Umbilical cord (tissue), 1 donor: ENCODE measurements at regions not wholly inside any gene's neighbourhood (a gene's known extent, or its start where the extent isn't known, plus 50 kb on each side); places are given as distances from the start of the nearest gene placed in this dataset.
A peak's percentile ranks its signal among the peaks of the same experiment; 100 is the strongest.
"Not testable (repeated sequence)": the region's sequence is repeated elsewhere in the genome, so short reads cannot be mapped to it uniquely, and the experiment has no call there.

Experiments used
- DNase-seq: peaks from one replicate; pipeline ENCODE4 v3.0.0-alpha.2; 2015; ENCODE audit warnings: low spot score

DNA sequence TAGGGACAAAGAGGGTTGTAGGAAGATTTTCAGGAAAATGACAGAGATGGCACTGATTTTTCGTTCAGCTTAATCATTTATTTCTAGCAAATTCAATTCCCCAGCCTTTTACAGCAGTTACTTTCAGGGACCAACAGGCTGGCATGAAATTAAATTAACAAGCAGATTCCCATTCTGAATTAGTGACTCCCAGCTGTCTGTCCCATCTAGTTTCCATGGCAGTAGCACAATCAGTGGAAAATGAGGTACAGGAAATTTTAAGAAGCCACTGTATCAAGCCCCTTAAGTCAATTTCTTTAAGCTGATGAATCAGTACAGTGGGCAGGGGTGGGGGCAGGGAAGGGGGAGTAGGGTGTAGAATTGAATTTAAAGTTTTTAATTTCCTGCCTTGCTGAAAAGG is 121.1 kb upstream of the TEX13C start:
- no peak for DNase-seq

GRCh38 chrX:125202591-125203248 is 117.0 kb upstream of the TEX13C start:
- DNase-seq, result peak; percentile 0

- DNase-seq, result peak; percentile 2
Observed at GRCh38 chrX:125203365-125203736, 116.3 kb upstream of the TEX13C start.

DNA sequence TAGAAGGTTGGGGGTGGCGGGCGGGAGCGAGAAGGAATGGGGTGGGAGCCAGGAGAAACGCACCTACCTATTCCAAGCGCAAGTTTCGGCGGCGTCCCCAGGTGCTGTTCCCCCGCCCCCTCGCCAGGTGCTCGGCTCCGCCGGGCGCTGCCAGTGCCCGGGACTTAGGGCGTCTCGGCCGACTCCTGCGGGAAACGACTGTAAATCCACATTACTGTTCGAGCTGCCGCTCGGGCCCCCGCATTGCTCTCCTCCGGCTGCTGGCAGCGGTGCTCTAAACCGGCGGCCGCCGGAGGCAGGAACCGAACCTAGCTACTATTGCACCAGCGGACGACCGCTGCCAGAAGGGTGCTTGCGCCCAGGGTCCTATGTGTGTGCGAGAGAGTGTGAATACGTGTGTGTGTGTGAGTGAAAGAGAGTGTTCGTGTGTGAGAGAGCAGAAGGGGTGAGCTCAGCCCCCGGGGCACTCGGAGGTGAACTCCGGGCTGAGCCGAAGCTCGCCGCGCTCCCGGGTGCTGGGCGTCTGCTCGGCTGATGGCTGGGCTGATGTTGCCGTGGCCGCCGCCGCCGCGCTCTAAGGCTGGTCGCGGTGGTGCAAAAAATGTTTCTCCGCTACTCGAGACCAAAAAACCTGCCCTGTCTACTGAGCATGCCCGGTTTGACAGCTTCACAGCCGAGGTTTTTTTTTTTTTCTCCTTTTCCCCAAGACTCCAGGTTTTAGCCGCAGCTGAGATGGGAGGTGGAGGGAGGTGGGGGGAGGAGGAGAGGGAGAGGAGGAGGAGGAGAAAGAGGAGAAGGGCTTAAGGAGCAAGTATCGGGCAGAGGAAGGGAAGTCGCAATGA is 115.7 kb upstream of the TEX13C start:
- DNase-seq, result peak; percentile 73

GRCh38 chrX:125204681-125205132 is 115.0 kb upstream of the TEX13C start:
- DNase-seq, result no peak

- peak; percentile 78 for DNase-seq
Observed at GRCh38 chrX:125205133-125205917, 114.3 kb upstream of the TEX13C start.

DNA sequence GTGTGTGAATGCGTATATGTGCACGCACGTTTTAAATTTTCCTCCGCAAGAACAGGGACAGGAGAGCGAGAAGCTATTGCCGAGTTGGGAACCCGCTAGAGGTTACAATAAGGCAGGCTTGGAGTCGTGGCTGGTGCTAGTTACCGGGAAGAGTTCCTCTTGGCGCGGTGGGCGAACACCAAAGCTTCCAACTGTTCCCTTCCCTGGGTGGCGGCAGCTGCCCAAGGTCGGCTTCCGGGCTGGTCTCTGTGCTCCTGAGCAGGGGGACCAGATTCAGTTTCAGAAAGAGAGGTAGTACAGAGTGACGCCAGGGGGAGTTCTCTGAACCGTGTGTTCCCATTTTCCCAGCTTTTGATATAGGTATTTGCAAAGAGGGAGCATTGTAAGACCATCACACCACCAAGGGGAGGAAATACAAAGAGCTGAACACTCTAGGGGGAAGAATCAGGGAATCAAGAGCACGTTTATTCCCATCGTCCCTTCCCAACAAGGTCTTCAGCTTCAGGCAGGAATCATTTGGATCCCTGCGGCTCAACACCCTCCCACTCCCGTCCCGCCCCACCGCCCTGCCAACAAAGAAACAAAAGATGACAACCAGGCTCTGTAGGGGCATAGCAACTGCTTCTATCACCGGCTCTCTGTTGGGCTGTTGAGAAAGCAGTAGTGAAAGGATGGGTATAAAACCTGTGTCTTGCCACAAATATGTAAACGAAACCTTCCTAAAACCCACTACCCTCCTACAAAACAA is 113.6 kb upstream of the TEX13C start:
- DNase-seq, result peak; percentile 49

GRCh38 chrX:125210146-125210545 is 109.5 kb upstream of the TEX13C start:
- no peak for DNase-seq

GRCh38 chrX:125219852-125220251 is 99.8 kb upstream of the TEX13C start:
- DNase-seq, result no peak

DNA sequence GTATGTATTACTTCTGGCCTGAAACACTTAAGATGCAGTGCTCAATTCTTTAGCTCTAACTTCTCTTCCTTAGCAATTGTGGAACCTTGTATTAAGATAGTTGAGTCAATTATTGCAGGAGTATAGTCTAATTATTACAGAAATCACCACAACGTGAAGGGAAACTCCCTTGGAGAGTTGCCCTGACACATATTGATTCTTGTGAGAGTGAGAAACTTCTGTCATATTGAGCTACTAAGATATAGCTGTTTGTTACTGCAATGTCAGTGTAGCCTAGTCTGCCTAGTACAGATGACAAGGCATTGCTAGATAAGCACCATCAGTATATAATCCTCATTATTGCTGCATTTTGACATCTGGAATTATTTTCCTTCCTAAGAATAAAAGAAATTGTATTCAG is 82.7 kb upstream of the TEX13C start:
- DNase-seq, result no peak

GRCh38 chrX:125248931-125249330 is 70.7 kb upstream of the TEX13C start:
- no peak for DNase-seq

DNA sequence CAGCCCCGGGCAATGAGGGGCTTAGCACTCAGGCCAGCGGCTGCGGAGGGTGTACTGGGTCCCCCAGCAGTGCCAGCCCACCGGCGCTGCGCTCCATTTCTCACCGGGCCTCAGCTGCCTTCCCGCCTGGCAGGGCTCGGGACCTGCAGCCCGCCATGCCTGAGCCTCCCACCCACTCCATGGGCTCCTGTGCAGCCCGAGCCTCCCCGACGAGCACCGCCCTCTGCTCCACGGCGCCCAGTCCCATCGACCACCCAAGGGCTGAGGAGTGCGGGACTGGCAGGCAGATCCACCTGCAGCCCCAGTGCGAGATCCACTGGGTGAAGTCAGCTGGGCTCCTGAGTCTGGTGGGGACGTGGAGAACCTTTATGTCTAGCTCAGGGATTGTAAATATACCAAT is 63.9 kb upstream of the TEX13C start:
- not testable (repeated sequence) for DNase-seq

DNA sequence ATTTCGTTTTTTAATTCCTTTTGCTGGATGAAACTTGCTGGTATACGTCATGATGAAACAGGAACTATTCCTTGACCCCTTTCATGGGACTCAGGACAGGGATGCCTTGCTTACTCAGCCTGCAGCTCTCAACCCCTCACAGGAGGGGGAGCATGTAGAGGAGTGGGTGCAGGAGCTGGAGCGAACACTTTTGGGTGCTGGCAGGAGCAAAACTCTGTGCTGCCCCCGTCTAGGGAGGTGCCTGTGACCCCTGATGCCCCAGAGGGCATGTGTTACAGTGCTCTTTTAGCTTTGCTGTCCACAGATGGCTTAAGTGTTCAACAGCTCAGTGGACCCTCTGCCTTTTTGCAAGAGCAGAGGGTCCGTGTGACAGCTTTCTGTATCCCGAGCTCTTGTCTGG is 56.8 kb upstream of the TEX13C start:
- no peak for DNase-seq

DNA sequence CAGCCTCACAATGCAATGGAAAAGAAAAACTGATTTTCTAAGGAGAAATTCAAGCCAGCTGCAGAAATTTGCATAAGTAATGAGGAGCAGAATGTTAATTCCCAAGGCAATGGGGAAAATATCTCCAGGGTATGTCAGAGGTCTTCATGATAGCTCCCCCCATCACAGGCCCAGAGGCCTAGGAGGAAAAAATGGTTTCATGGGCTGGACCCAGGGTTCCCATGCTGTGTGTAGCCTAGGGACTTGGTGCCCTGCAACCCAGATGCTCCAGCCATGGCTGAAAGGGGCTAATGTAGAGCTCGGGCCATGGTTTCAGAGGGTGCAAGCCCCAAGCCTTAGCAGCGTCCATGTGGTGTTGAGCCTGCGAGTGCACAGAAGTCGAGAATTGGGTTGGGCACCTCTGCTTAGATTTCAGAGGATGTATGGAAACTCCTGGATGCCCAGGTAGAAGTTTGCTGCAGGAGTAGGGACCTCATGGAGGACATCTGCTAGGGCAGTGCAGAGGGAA is 53.5 kb upstream of the TEX13C start:
- no peak for DNase-seq
